CD4-positive, alpha-beta T cell (primary cell): ENCODE measurements at regions not wholly inside any gene's neighbourhood (a gene's known extent, or its start where the extent isn't known, plus 50 kb on each side); places are given as distances from the start of the nearest gene placed in this dataset.

Experiments used
- ATAC-seq: fragments of 200-7000 bp; cut with Tn5 transposase; one replicate; pipeline ENCODE4 v1.10.0; 2022; ENCODE audit warnings: mild to moderate bottlenecking; ENCODE audit not compliant: poor library complexity
- CTCF ChIA-PET: fragments of 350-600 bp; sonication (Branson Sonifier 250); formaldehyde crosslinking; loops from one replicate; lab custom pipeline; 2021; ENCODE audit warnings: antibody characterized with exemption, inconsistent platforms; lab: Charles Lee
- POLR2A ChIA-PET: fragments of 350-600 bp; sonication (Branson Sonifier 250); formaldehyde crosslinking; loops from one replicate; lab custom pipeline; 2021; ENCODE audit warnings: antibody characterized with exemption, inconsistent platforms; lab: Charles Lee
- DNase-seq, 14 experiments: peaks; one replicate each; pipeline ENCODE4 v3.0.0-alpha.2; 2013 to 2020; ENCODE audit warnings: mixed read lengths in 2 of 14
- H3K27ac ChIP-seq, 2 donors: one replicate each; pipeline versions ENCODE4 v1.5.1 to v1.7.0; 2013; ENCODE audit warnings: low read length in 2 of 2, low read depth in 1 of 2, mild to moderate bottlenecking in 1 of 2
- H3K27me3 ChIP-seq, 2 experiments: 1 replicate in 1 of 2; 2 replicates in 1 of 2; pipeline versions ENCODE4 v1.6.1 to v1.7.0; 2013; ENCODE audit warnings: low read length in 2 of 2, control low read depth in 1 of 2, mild to moderate bottlenecking in 1 of 2, moderate library complexity in 1 of 2; ENCODE audit not compliant: insufficient read depth in 2 of 2, control insufficient read depth in 1 of 2
- H3K36me3 ChIP-seq: one replicate; pipeline ENCODE4 v1.6.1; 2013; ENCODE audit warnings: low read length, control low read depth; ENCODE audit not compliant: insufficient read depth
- H3K4me1 ChIP-seq: one replicate; pipeline ENCODE4 v1.6.1; 2013; ENCODE audit warnings: low read length, control low read depth; ENCODE audit not compliant: insufficient read depth
- H3K4me3 ChIP-seq: one replicate; pipeline ENCODE4 v1.5.1; 2013; ENCODE audit warnings: mild to moderate bottlenecking, low read length, moderate library complexity
- H3K9me3 ChIP-seq, 2 experiments: 1 replicate in 1 of 2; 2 replicates in 1 of 2; pipeline versions ENCODE4 v1.6.1 to v1.7.0; 2013; ENCODE audit warnings: low read length in 2 of 2, mild to moderate bottlenecking in 2 of 2, control low read depth in 1 of 2, moderate library complexity in 1 of 2; ENCODE audit not compliant: control insufficient read depth in 1 of 2, insufficient read depth in 1 of 2
- H3K27ac Mint-ChIP-seq: one replicate; pipeline ENCODE4 v1.8.0; 2020; ENCODE audit warnings: mixed read lengths
- H3K27me3 Mint-ChIP-seq: one replicate; pipeline ENCODE4 v1.8.0; 2021; ENCODE audit warnings: mixed read lengths
- H3K36me3 Mint-ChIP-seq: one replicate; pipeline ENCODE4 v1.8.0; 2021; ENCODE audit warnings: low read depth, mixed read lengths
- H3K4me1 Mint-ChIP-seq: one replicate; pipeline ENCODE4 v1.8.0; 2021; ENCODE audit warnings: low read depth, mixed read lengths
- H3K4me3 Mint-ChIP-seq: one replicate; pipeline ENCODE4 v1.8.0; 2020; ENCODE audit warnings: mild to moderate bottlenecking, mixed read lengths
- H3K9me3 Mint-ChIP-seq: one replicate; pipeline ENCODE4 v1.8.0; 2020; ENCODE audit warnings: mixed read lengths
- intact Hi-C, 2 experiments: fragments of 100-400 bp; cut with DNase I in 1 of 2; cut with micrococcal nuclease in 1 of 2; formaldehyde crosslinking; loops; one replicate each; pipeline versions ENCODE4 v1.15.1 to v1.9.0; 2023 to 2025; cut with DNase I, micrococcal nuclease
- TF ChIP-seq, protein P1 (sequence below): fragments of 200-600 bp; IDR thresholded peaks from one replicate; pipeline ENCODE4 v1.8.0; 2022; ENCODE audit warnings: antibody characterized with exemption, mild to moderate bottlenecking

DNA sequence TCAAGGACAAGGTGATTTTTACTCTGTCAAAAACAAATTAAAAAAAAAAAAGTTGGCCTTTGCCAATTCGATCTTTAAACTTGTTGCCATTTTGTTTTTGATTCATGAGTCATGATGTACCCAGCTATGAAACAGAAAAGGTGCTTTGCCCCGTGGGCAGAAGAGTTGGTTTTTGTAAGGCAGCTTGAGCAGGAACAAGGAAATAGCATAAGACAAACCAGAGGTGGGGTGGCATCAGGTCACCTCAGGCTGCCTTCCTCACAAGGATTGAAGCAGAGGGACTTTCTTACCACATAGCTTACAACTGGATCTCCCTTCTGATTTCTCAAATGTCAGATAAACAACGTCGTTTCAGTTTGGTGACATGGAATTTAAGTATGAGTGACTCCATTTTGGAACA lies 123.8 kb downstream of the ARL4C start:
- CTCF ChIA-PET: interaction anchor here (1.1 to 2.1 kb wide), 3 partner anchors 64 to 237 kb away, joined by 3 to 4 read pairs (median 4); no protein-coding TSS in a partner anchor
- H3K27ac ChIP-seq: peak overlapping the region in 1 of 2 donors; percentile 60
- Mint-ChIP-seq H3K36me3 (no peaks in the 10 kb centered on the region), H3K27me3 (no peaks in the 10 kb centered on the region), H3K4me1 (peaks cover 76% of the 10 kb centered on the region), H3K4me3 (peak overlapping the region; percentile 74), H3K9me3 (no peaks in the 10 kb centered on the region), H3K27ac (peak overlapping the region; percentile 88)
- no peaks in the 10 kb centered on the region for H3K9me3 ChIP-seq
- intact Hi-C loops: loop anchor here (2.0 to 5.0 kb wide), 6 partner anchors 50 to 124 kb away; partner anchors contain the start of gene ARL4C (in 1 of the 2)
- TF ChIP-seq, protein P1, sequence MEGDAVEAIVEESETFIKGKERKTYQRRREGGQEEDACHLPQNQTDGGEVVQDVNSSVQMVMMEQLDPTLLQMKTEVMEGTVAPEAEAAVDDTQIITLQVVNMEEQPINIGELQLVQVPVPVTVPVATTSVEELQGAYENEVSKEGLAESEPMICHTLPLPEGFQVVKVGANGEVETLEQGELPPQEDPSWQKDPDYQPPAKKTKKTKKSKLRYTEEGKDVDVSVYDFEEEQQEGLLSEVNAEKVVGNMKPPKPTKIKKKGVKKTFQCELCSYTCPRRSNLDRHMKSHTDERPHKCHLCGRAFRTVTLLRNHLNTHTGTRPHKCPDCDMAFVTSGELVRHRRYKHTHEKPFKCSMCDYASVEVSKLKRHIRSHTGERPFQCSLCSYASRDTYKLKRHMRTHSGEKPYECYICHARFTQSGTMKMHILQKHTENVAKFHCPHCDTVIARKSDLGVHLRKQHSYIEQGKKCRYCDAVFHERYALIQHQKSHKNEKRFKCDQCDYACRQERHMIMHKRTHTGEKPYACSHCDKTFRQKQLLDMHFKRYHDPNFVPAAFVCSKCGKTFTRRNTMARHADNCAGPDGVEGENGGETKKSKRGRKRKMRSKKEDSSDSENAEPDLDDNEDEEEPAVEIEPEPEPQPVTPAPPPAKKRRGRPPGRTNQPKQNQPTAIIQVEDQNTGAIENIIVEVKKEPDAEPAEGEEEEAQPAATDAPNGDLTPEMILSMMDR: no peak
- POLR2A ChIA-PET: interaction anchor here (0.6 to 3.0 kb wide), 11 partner anchors 33 to 124 kb away, joined by 3 to 25 read pairs (median 7); partner anchors contain the start of gene ARL4C
- peak; percentile 39 for ATAC-seq
- H3K27me3 ChIP-seq: no peaks in the 10 kb centered on the region
- peaks cover 52% of the 10 kb centered on the region for H3K4me1 ChIP-seq
- no peaks in the 10 kb centered on the region for H3K36me3 ChIP-seq
- no peak overlapping the region for H3K4me3 ChIP-seq
- DNase-seq: peak in 4 of 14 experiments; percentile 20 to 65 (median 62)

DNA sequence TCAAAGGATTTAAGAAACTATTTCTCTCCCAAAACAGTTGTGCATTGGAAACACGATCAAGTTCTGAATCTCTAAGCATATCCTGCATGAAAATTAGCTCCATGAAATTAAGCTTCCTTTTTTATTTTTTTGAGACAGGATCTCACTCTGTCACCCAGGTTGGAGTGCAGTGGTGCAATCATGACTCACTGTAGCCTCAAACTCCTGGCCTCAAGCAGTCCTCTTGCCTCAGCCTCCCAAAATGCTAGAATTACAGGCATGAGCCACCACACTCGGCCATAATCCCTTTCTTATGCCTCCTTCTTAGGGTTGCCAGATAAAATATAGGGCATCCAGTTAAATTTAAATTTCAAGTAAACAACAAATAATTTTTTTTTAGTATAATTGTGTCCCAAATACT lies 124.4 kb downstream of the ARL4C start:
- Mint-ChIP-seq H3K36me3 (no peaks in the 10 kb centered on the region), H3K9me3 (no peaks in the 10 kb centered on the region), H3K4me1 (peaks cover 81% of the 10 kb centered on the region), H3K27me3 (no peaks in the 10 kb centered on the region), H3K4me3 (peak overlapping the region; percentile 72), H3K27ac (peak overlapping the region; percentile 88)
- TF ChIP-seq, protein P1: no peak
- DNase-seq: no peak
- POLR2A ChIA-PET: interaction anchor here (0.6 to 3.0 kb wide), 13 partner anchors 28 to 250 kb away, joined by 3 to 25 read pairs (median 6); partner anchors contain the start of gene ARL4C
- Histone ChIP-seq H3K27ac (no peak overlapping the region), H3K4me3 (no peak overlapping the region), H3K27me3 (no peaks in the 10 kb centered on the region), H3K36me3 (no peaks in the 10 kb centered on the region), H3K9me3 (no peaks in the 10 kb centered on the region), H3K4me1 (peaks cover 57% of the 10 kb centered on the region)
- intact Hi-C loops: loop anchor here (2.0 to 5.0 kb wide), 6 partner anchors 50 to 125 kb away; partner anchors contain the start of gene ARL4C (in 1 of the 2)
- CTCF ChIA-PET: interaction anchor here (0.9 to 2.1 kb wide), 3 partner anchors 81 to 237 kb away, joined by 3 to 4 read pairs (median 3); no protein-coding TSS in a partner anchor
- no peak for ATAC-seq

DNA sequence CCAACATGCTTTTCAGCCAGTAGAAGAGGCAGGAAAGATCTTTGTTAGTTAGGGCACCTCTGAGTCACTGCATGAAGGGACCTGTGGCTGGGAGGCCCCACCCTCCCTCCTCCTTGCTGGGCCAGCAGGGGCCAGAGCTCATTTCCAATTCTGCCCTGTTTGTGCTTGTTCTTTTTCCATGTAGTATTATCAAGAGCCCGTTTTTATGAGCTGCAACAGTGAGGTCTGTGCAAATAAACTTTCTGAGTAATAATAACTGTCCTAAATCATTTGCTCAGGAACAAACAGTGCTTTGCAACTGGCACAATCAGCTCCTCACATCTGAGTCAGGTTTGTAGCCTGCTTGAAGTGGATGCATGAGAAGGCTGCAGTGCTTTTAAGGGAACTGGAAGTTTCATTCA lies 128.0 kb downstream of the ARL4C start:
- CTCF ChIA-PET: interaction anchor here (0.9 to 1.7 kb wide), 9 partner anchors 23 to 150 kb away, joined by 3 to 7 read pairs (median 4); no protein-coding TSS in a partner anchor

More for the DNA sequence above, 128.0 kb downstream of the ARL4C start:
- Histone ChIP-seq H3K36me3 (no peaks in the 10 kb centered on the region), H3K4me1 (peaks cover 65% of the 10 kb centered on the region), H3K27me3 (no peaks in the 10 kb centered on the region), H3K27ac (peak overlapping the region; percentile 47 to 57), H3K9me3 (no peaks in the 10 kb centered on the region), H3K4me3 (no peak overlapping the region)
- intact Hi-C loops: loop anchor here in 1 of 2 experiments (5.0 kb wide), 1 partner anchor 82 kb away; no protein-coding TSS in a partner anchor
- Mint-ChIP-seq H3K36me3 (no peaks in the 10 kb centered on the region), H3K27ac (peak overlapping the region; percentile 88), H3K27me3 (no peaks in the 10 kb centered on the region), H3K9me3 (no peaks in the 10 kb centered on the region), H3K4me1 (peaks cover 78% of the 10 kb centered on the region), H3K4me3 (peak overlapping the region; percentile 50)
- ATAC-seq: peak; percentile 82
- DNase-seq: peak in 13 of 14 experiments; percentile 23 to 74 (median 50)
- TF ChIP-seq, protein P1: no peak
- POLR2A ChIA-PET: interaction anchor here (0.7 to 2.5 kb wide), 14 partner anchors 35 to 233 kb away, joined by 3 to 12 read pairs (median 4); partner anchors contain the start of gene ARL4C
